HL-60 (cell line): ENCODE measurements at regions not wholly inside any gene's neighbourhood (a gene's known extent, or its start where the extent isn't known, plus 50 kb on each side); places are given as distances from the start of the nearest gene placed in this dataset.

Experiments used
- DNase-seq, 2 experiments: peaks; one replicate each; pipeline ENCODE4 v3.0.0-alpha.2; 2010 to 2020; ENCODE audit warnings: low read depth in 1 of 2, low spot score in 1 of 2
- H3K27ac ChIP-seq: fragments of 250-450 bp; sonication (Bioruptor Pico); replicated peaks from 2 replicates; pipeline ENCODE4 v1.5.1; 2020; ENCODE audit warnings: mild to moderate bottlenecking, moderate library complexity
- H3K27me3 ChIP-seq: fragments of 250-450 bp; sonication (Bioruptor Pico); 2 replicates; pipeline ENCODE4 v1.5.1; 2021; ENCODE audit warnings: mild to moderate bottlenecking, moderate library complexity; ENCODE audit not compliant: insufficient read depth, poor library complexity, severe bottlenecking
- H3K4me3 ChIP-seq: replicated peaks from 2 replicates; pipeline ENCODE4 v1.5.1; 2011; ENCODE audit warnings: mild to moderate bottlenecking, control low read depth, low read length; ENCODE audit not compliant: insufficient read depth
- GABPA ChIP-seq: IDR thresholded peaks from 2 replicates; pipeline ENCODE4 v1.6.1; 2012; ENCODE audit warnings: low read depth
- POLR2AphosphoS5 ChIP-seq: IDR thresholded peaks from 2 replicates; pipeline ENCODE4 v1.6.1; 2012; ENCODE audit warnings: low read depth
- REST ChIP-seq: IDR thresholded peaks from 2 replicates; pipeline ENCODE4 v1.6.1; 2012; ENCODE audit warnings: low read depth; ENCODE audit not compliant: insufficient replicate concordance
- SPI1 ChIP-seq: IDR thresholded peaks from 2 replicates; pipeline ENCODE4 v1.6.1; 2012; ENCODE audit warnings: low read depth, mild to moderate bottlenecking, borderline replicate concordance
- TF ChIP-seq, protein P1 (sequence below): IDR thresholded peaks from one replicate; pipeline ENCODE4 v1.5.1; 2011; ENCODE audit warnings: low read length, control low read depth, inconsistent platforms; ENCODE audit not compliant: insufficient read depth

GRCh38 chr4:57220172-57220571 is 110.0 kb upstream of the IGFBP7 start:
- TF ChIP-seq GABPA (no peak), POLR2AphosphoS5 (no peak), SPI1 (no peak), REST (no peak)
- TF ChIP-seq, protein P1, sequence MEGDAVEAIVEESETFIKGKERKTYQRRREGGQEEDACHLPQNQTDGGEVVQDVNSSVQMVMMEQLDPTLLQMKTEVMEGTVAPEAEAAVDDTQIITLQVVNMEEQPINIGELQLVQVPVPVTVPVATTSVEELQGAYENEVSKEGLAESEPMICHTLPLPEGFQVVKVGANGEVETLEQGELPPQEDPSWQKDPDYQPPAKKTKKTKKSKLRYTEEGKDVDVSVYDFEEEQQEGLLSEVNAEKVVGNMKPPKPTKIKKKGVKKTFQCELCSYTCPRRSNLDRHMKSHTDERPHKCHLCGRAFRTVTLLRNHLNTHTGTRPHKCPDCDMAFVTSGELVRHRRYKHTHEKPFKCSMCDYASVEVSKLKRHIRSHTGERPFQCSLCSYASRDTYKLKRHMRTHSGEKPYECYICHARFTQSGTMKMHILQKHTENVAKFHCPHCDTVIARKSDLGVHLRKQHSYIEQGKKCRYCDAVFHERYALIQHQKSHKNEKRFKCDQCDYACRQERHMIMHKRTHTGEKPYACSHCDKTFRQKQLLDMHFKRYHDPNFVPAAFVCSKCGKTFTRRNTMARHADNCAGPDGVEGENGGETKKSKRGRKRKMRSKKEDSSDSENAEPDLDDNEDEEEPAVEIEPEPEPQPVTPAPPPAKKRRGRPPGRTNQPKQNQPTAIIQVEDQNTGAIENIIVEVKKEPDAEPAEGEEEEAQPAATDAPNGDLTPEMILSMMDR = no peak
- DNase-seq = no peak
- no peak overlapping the region for H3K27ac ChIP-seq
- no peak overlapping the region for H3K4me3 ChIP-seq
- no peaks in the 10 kb centered on the region for H3K27me3 ChIP-seq

- H3K27me3 ChIP-seq = no peaks in the 10 kb centered on the region
- no peak for DNase-seq
- no peak overlapping the region for H3K27ac ChIP-seq
- no peak overlapping the region for H3K4me3 ChIP-seq
- TF ChIP-seq POLR2AphosphoS5 (no peak), SPI1 (no peak)
- TF ChIP-seq, protein P1 = no peak
These were observed 109.2 kb upstream of the IGFBP7 start for GRCh38 chr4:57219431-57219830.

- Histone ChIP-seq H3K27me3 (no peaks in the 10 kb centered on the region), H3K4me3 (no peak overlapping the region), H3K27ac (peak overlapping the region; percentile 22)
- peak in 1 of 2 experiments; percentile 76 for DNase-seq
- TF ChIP-seq POLR2AphosphoS5 = 0 out of 2 replicates have a peak, but pooled peaks have one; percentile 27
- TF ChIP-seq, protein P1 = no peak
- no peak for TF ChIP-seq REST
- no peak for TF ChIP-seq GABPA
- peak; percentile 34; the same call in 1 of the 2 replicates for TF ChIP-seq SPI1
These were observed 104.6 kb upstream of the IGFBP7 start for GRCh38 chr4:57214654-57215411.

- no peak for DNase-seq
- no peak overlapping the region for H3K4me3 ChIP-seq
- TF ChIP-seq POLR2AphosphoS5 = no peak
- TF ChIP-seq, protein P1 = no peak
- TF ChIP-seq REST = no peak
- no peak for TF ChIP-seq GABPA
- TF ChIP-seq SPI1 = no peak
- no peak overlapping the region for H3K27ac ChIP-seq
- H3K27me3 ChIP-seq = peaks cover 2% of the 10 kb centered on the region
These were observed 100.9 kb upstream of the IGFBP7 start for GRCh38 chr4:57211131-57211530.
